ENCODE measurements at regions not wholly inside any gene's neighbourhood (a gene's known extent, or its start where the extent isn't known, plus 50 kb on each side); places are given as distances from the start of the nearest gene placed in this dataset.

- Histone ChIP-seq H3K27me3 (ENCODE audit: insufficient read depth, low read length) (no peaks in the 10 kb centered on the region), H4K20me1 (ENCODE audit: insufficient read depth, low read length) (no peaks in the 10 kb centered on the region), H3K4me3 (ENCODE audit: low read depth, low read length, poor library complexity, severe bottlenecking) (no peak overlapping the region), H3F3A (ENCODE audit: insufficient read depth, low read length) (no peaks in the 10 kb centered on the region), H3K4me2 (ENCODE audit: low read length) (no peak overlapping the region), H3K4me1 (ENCODE audit: insufficient read depth, low read length, severe bottlenecking) (no peaks in the 10 kb centered on the region), H3K9me2 (ENCODE audit: low read depth, low read length) (no peaks in the 10 kb centered on the region), H3K9me3 (ENCODE audit: low read length) (no peaks in the 10 kb centered on the region), H3K27ac (ENCODE audit: low read depth, low read length, poor library complexity, severe bottlenecking) (no peak overlapping the region), H3K36me3 (ENCODE audit: insufficient read depth, low read length) (no peaks in the 10 kb centered on the region), H3K79me2 (ENCODE audit: insufficient read depth, low read length) (no peaks in the 10 kb centered on the region), H2AFZ (ENCODE audit: low read length) (no peak overlapping the region), H3K9ac (ENCODE audit: low read length) (no peak overlapping the region)
- TF ChIP-seq EZH2 (IDR thresholded peaks at IDR 0.05; ENCODE audit: borderline replicate concordance, low read length) (no peak), CTCF (IDR thresholded peaks at IDR 0.05; ENCODE audit: low read length) (peak; percentile 40)
Observed at GRCh38 chrX:25721564-25721963, 416.6 kb upstream of the MAGEB18 start.

GRCh38 chrX:25726539-25726938 lies 411.6 kb upstream of the MAGEB18 start:
- no peaks in the 10 kb centered on the region for H3K4me1 ChIP-seq (ENCODE audit: insufficient read depth, low read length, severe bottlenecking)
- TF ChIP-seq CTCF (IDR thresholded peaks at IDR 0.05; ENCODE audit: low read length) = no peak
- TF ChIP-seq EZH2 (IDR thresholded peaks at IDR 0.05; ENCODE audit: borderline replicate concordance, low read length) = no peak
- H3K9me3 ChIP-seq (ENCODE audit: low read length) = no peaks in the 10 kb centered on the region
- no peak overlapping the region for H3K9ac ChIP-seq (ENCODE audit: low read length)
- H3K36me3 ChIP-seq (ENCODE audit: insufficient read depth, low read length) = no peaks in the 10 kb centered on the region
- no peak overlapping the region for H2AFZ ChIP-seq (ENCODE audit: low read length)
- no peaks in the 10 kb centered on the region for H4K20me1 ChIP-seq (ENCODE audit: insufficient read depth, low read length)
- H3F3A ChIP-seq (ENCODE audit: insufficient read depth, low read length) = no peaks in the 10 kb centered on the region
- H3K9me2 ChIP-seq (ENCODE audit: low read depth, low read length) = no peaks in the 10 kb centered on the region
- H3K79me2 ChIP-seq (ENCODE audit: insufficient read depth, low read length) = no peaks in the 10 kb centered on the region
- H3K4me2 ChIP-seq (ENCODE audit: low read length) = no peak overlapping the region
- H3K27me3 ChIP-seq (ENCODE audit: insufficient read depth, low read length) = no peaks in the 10 kb centered on the region
- H3K4me3 ChIP-seq (ENCODE audit: low read depth, low read length, poor library complexity, severe bottlenecking) = no peak overlapping the region
- no peak overlapping the region for H3K27ac ChIP-seq (ENCODE audit: low read depth, low read length, poor library complexity, severe bottlenecking)

GRCh38 chrX:25733148-25733547 lies 405.0 kb upstream of the MAGEB18 start:
- Histone ChIP-seq H3K27me3 (ENCODE audit: insufficient read depth, low read length) (no peaks in the 10 kb centered on the region), H3F3A (ENCODE audit: insufficient read depth, low read length) (no peaks in the 10 kb centered on the region), H2AFZ (ENCODE audit: low read length) (no peak overlapping the region), H3K79me2 (ENCODE audit: insufficient read depth, low read length) (no peaks in the 10 kb centered on the region), H3K4me1 (ENCODE audit: insufficient read depth, low read length, severe bottlenecking) (no peaks in the 10 kb centered on the region), H4K20me1 (ENCODE audit: insufficient read depth, low read length) (no peaks in the 10 kb centered on the region), H3K4me2 (ENCODE audit: low read length) (no peak overlapping the region), H3K36me3 (ENCODE audit: insufficient read depth, low read length) (no peaks in the 10 kb centered on the region), H3K9me2 (ENCODE audit: low read depth, low read length) (no peaks in the 10 kb centered on the region), H3K4me3 (ENCODE audit: low read depth, low read length, poor library complexity, severe bottlenecking) (no peak overlapping the region), H3K9me3 (ENCODE audit: low read length) (no peaks in the 10 kb centered on the region), H3K9ac (ENCODE audit: low read length) (no peak overlapping the region), H3K27ac (ENCODE audit: low read depth, low read length, poor library complexity, severe bottlenecking) (no peak overlapping the region)
- TF ChIP-seq EZH2 (IDR thresholded peaks at IDR 0.05; ENCODE audit: borderline replicate concordance, low read length) (no peak), CTCF (IDR thresholded peaks at IDR 0.05; ENCODE audit: low read length) (no peak)
